ENCODE measurements at regions not wholly inside any gene's neighbourhood (a gene's known extent, or its start where the extent isn't known, plus 50 kb on each side); places are given as distances from the start of the nearest gene placed in this dataset.

DNA sequence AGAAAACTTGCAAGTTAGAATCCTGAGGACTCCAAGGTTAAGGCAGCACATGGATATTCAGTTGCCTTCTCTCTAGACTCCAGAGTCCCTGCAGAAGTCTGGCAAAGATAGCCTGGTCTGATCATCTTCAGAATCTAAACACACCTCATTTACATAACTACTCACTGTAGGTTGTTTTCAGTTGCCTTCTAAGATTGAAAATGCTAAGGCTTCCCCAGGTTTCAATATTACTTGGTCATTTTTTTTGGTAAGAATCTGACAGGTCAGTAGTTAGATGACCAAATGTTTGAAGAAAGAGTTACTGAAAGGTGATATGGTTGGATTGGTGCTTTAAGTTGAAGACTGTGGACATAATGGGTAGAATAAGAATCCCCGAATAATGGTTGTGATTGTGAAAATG lies 205.4 kb upstream of the KCNJ16 start:
- ChIA-PET POLR2A (no interaction called here), CTCF (no interaction called here)
- Histone ChIP-seq H4K20me1 (ENCODE audit: insufficient read depth) (no peaks in the 10 kb centered on the region), H3K27me3 (ENCODE audit: insufficient read depth) (no peaks in the 10 kb centered on the region), H3K9me2 (no peaks in the 10 kb centered on the region), H3K4me2 (0 out of 2 replicates have a peak overlapping the region, but pooled peaks have one; percentile 41), H2AFZ (ENCODE audit: low read depth) (no peak overlapping the region), H3K36me3 (replicated peaks in 1 of 2; ENCODE audit: control insufficient read depth in 1 of 2, insufficient read depth in 2 of 2, low read length in 1 of 2) (no peaks in the 10 kb centered on the region), H3F3A (replicated peaks; ENCODE audit: insufficient read depth) (peaks cover 44% of the 10 kb centered on the region), H3K9ac (peak overlapping the region; percentile 6; the same call in 1 of the 2 replicates), H3K4me1 (ENCODE audit: control insufficient read depth in 1 of 2, insufficient read depth in 2 of 2, low read depth in 1 of 2, low read length in 1 of 2) (peaks cover 10 to 38% of the 10 kb centered on the region in 2 experiments), H3K9me3 (no peaks in the 10 kb centered on the region), H3K4me3 (ENCODE audit: low read depth in 2 of 2, low read length in 1 of 2) (no peak overlapping the region), H3K79me2 (ENCODE audit: insufficient read depth) (no peaks in the 10 kb centered on the region), H3K27ac (ENCODE audit: low read depth in 2 of 2, low read length in 1 of 2) (peak overlapping the region in 1 of 2 experiments; percentile 87; a peak in 2 of 4 replicates)
- no peak for DNase-seq
- TF ChIP-seq TAF1 (IDR thresholded peaks at IDR 0.05; ENCODE audit: borderline replicate concordance, low read depth, low read length) (no peak), GATA2 (CRISPR knock-in tag; IDR thresholded peaks at IDR 0.05) (no peak), CHD2 (IDR thresholded peaks at IDR 0.05; ENCODE audit: low read length, partially characterized antibody) (no peak), ELF1 (IDR thresholded peaks at IDR 0.05) (no peak), FOXM1 (IDR thresholded peaks at IDR 0.05; ENCODE audit: low read depth) (no peak), MEF2A (IDR thresholded peaks at IDR 0.05; ENCODE audit: borderline replicate concordance, low read depth) (no peak), EP300 (IDR thresholded peaks at IDR 0.05; ENCODE audit: borderline replicate concordance in 1 of 2, low read depth in 1 of 2, low read length in 1 of 2) (no peak), IRF3 (IDR thresholded peaks at IDR 0.05; ENCODE audit: low read depth, low read length) (no peak), RAD21 (IDR thresholded peaks at IDR 0.05; ENCODE audit: low read length) (no peak), REST (IDR thresholded peaks at IDR 0.05; ENCODE audit: low read depth, low read length) (no peak), RFX5 (IDR thresholded peaks at IDR 0.05; ENCODE audit: low read length) (no peak), TCF12 (IDR thresholded peaks at IDR 0.05) (no peak), TEAD4 (IDR thresholded peaks at IDR 0.05; ENCODE audit: borderline replicate concordance, insufficient read depth) (no peak)
- TF ChIP-seq, protein P1, sequence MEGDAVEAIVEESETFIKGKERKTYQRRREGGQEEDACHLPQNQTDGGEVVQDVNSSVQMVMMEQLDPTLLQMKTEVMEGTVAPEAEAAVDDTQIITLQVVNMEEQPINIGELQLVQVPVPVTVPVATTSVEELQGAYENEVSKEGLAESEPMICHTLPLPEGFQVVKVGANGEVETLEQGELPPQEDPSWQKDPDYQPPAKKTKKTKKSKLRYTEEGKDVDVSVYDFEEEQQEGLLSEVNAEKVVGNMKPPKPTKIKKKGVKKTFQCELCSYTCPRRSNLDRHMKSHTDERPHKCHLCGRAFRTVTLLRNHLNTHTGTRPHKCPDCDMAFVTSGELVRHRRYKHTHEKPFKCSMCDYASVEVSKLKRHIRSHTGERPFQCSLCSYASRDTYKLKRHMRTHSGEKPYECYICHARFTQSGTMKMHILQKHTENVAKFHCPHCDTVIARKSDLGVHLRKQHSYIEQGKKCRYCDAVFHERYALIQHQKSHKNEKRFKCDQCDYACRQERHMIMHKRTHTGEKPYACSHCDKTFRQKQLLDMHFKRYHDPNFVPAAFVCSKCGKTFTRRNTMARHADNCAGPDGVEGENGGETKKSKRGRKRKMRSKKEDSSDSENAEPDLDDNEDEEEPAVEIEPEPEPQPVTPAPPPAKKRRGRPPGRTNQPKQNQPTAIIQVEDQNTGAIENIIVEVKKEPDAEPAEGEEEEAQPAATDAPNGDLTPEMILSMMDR (IDR thresholded peaks at IDR 0.05), result no peak
- TF ChIP-seq, protein P2, sequence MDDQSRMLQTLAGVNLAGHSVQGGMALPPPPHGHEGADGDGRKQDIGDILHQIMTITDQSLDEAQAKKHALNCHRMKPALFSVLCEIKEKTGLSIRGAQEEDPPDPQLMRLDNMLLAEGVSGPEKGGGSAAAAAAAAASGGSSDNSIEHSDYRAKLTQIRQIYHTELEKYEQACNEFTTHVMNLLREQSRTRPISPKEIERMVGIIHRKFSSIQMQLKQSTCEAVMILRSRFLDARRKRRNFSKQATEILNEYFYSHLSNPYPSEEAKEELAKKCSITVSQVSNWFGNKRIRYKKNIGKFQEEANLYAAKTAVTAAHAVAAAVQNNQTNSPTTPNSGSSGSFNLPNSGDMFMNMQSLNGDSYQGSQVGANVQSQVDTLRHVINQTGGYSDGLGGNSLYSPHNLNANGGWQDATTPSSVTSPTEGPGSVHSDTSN (IDR thresholded peaks at IDR 0.05), result no peak
- TF ChIP-seq, protein P3, sequence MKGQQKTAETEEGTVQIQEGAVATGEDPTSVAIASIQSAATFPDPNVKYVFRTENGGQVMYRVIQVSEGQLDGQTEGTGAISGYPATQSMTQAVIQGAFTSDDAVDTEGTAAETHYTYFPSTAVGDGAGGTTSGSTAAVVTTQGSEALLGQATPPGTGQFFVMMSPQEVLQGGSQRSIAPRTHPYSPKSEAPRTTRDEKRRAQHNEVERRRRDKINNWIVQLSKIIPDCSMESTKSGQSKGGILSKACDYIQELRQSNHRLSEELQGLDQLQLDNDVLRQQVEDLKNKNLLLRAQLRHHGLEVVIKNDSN (IDR thresholded peaks at IDR 0.05; ENCODE audit: borderline replicate concordance, low read depth), result no peak
- WGBS (ENCODE audit: low lambda C conversion rate), result 81% methylated on average over 1 of the region's 1 CpG

Data from SK-N-SH (cell line).